GM12878 (cell line): ENCODE measurements at regions not wholly inside any gene's neighbourhood (a gene's known extent, or its start where the extent isn't known, plus 50 kb on each side); places are given as distances from the start of the nearest gene placed in this dataset.

Experiments
- ATAC-seq: fragments of 200-7000 bp; cut with Tn5 transposase; 3 replicates; pipeline ENCODE4 v1.9.1; 2020; ENCODE audit warnings: mild to moderate bottlenecking, moderate library complexity
- BruUV-seq: library from RNA; stranded (reverse); fragments of 400-500 nt; replicated peaks from 2 replicates; lab custom pipeline; 2021; lab: Mats Ljungman, UMichigan
- CTCF ChIA-PET: fragments of 300-600 bp; sonication (Branson Sonifier 250); formaldehyde crosslinking; extraction: SDS; loops from one replicate; lab custom pipeline; 2021; ENCODE audit warnings: inconsistent platforms; lab: Yijun Ruan, JAX
- POLR2A ChIA-PET: fragments of 350-600 bp; formaldehyde crosslinking; extraction: SDS; loops from one replicate; lab custom pipeline; 2021; ENCODE audit warnings: inconsistent platforms; lab: Charles Lee
- RAD21 ChIA-PET: fragments of 300-600 bp; sonication (Branson Sonifier 250); formaldehyde crosslinking; loops from one replicate; lab custom pipeline; 2023; ENCODE audit warnings: antibody characterized with exemption; ENCODE audit not compliant: unreplicated experiment; lab: Charles Lee
- SMC1A ChIA-PET: fragments of 300-600 bp; sonication (Branson Sonifier 250); formaldehyde crosslinking; loops from one replicate; lab custom pipeline; 2023; ENCODE audit not compliant: unreplicated experiment, uncharacterized antibody; lab: Charles Lee
- DNase-seq: peaks from one replicate; pipeline ENCODE4 v3.0.0-alpha.2; 2011; ENCODE audit warnings: low read depth, low spot score
- FAIRE-seq: peaks from 3 replicates; lab custom pipeline; 2011; peaks lifted over from hg19 to GRCh38; lab: Jason Lieb, UNC
- H2AFZ ChIP-seq: 2 replicates; pipeline ENCODE4 v1.6.0; 2011; ENCODE audit warnings: low read depth, low read length, control low read depth; ENCODE audit not compliant: control insufficient read depth
- H3K27ac ChIP-seq: 2 replicates; pipeline ENCODE4 v1.5.1; 2011; ENCODE audit warnings: control low read depth; ENCODE audit not compliant: control insufficient read depth, insufficient read depth
- H3K27me3 ChIP-seq, 2 experiments: replicated peaks in 1 of 2; 2 replicates each; pipeline versions ENCODE4 v1.6.0 to v1.6.1; 2011; ENCODE audit warnings: low read length in 1 of 2; ENCODE audit not compliant: control insufficient read depth in 2 of 2, insufficient read depth in 2 of 2
- H3K36me3 ChIP-seq, 2 experiments: 2 replicates each; pipeline ENCODE4 v1.5.1; 2011; ENCODE audit warnings: low read length in 1 of 2; ENCODE audit not compliant: control insufficient read depth in 2 of 2, insufficient read depth in 2 of 2
- H3K4me1 ChIP-seq: 2 replicates; pipeline ENCODE4 v1.6.1; 2011; ENCODE audit warnings: mild to moderate bottlenecking, low read length, moderate library complexity, mixed read lengths; ENCODE audit not compliant: control insufficient read depth, insufficient read depth
- H3K4me2 ChIP-seq: 2 replicates; pipeline ENCODE4 v1.6.0; 2011; ENCODE audit warnings: control low read depth; ENCODE audit not compliant: control insufficient read depth, insufficient read depth
- H3K4me3 ChIP-seq: fragments of 200-600 bp; sonication (generic); 2 replicates; pipeline ENCODE4 v1.5.1; 2016
- H3K79me2 ChIP-seq: 2 replicates; pipeline ENCODE4 v1.6.0; 2011; ENCODE audit warnings: low read length; ENCODE audit not compliant: control insufficient read depth, insufficient read depth
- H3K9ac ChIP-seq: 2 replicates; pipeline ENCODE4 v1.8.0; 2011; ENCODE audit warnings: low read length, control low read depth, mixed read lengths; ENCODE audit not compliant: control insufficient read depth, insufficient read depth
- H3K9me3 ChIP-seq: replicated peaks from 3 replicates; pipeline ENCODE4 v1.5.1; 2011; ENCODE audit warnings: mild to moderate bottlenecking, low read length; ENCODE audit not compliant: control insufficient read depth, insufficient read depth
- H4K20me1 ChIP-seq: 2 replicates; pipeline ENCODE4 v1.6.0; 2011; ENCODE audit not compliant: control insufficient read depth, insufficient read depth
- BACH1 ChIP-seq: fragments of 450-650 bp; IDR thresholded peaks from 2 replicates; pipeline ENCODE4 v1.6.1; 2017; ENCODE audit warnings: mild to moderate bottlenecking, borderline replicate concordance
- CBFB ChIP-seq: IDR thresholded peaks from 2 replicates; pipeline ENCODE4 v1.6.1; 2016; ENCODE audit warnings: antibody characterized with exemption, low read depth
- ESRRA ChIP-seq: IDR thresholded peaks from 2 replicates; pipeline ENCODE4 v1.6.1; 2012; ENCODE audit warnings: mild to moderate bottlenecking, low read length, improper control_type of control experiment
- ETV6 ChIP-seq, 2 experiments: fragments of 450-650 bp in 1 of 2; IDR thresholded peaks in 1 of 2; conservative IDR thresholded peaks in 1 of 2; 2 replicates each; pipeline ENCODE4 v1.6.1; 2014; ENCODE audit warnings: antibody characterized with exemption in 1 of 2, borderline replicate concordance in 1 of 2, low read depth in 1 of 2, mild to moderate bottlenecking in 1 of 2, moderate library complexity in 1 of 2
- FOS ChIP-seq: IDR thresholded peaks from 3 replicates; pipeline ENCODE4 v1.6.1; 2011; ENCODE audit warnings: borderline replicate concordance; ENCODE audit not compliant: insufficient read length; ENCODE audit errors: extremely low read depth
- GATAD2B ChIP-seq: fragments of 450-650 bp; conservative IDR thresholded peaks from 2 replicates; pipeline ENCODE4 v1.6.1; 2017; ENCODE audit warnings: low read depth, mild to moderate bottlenecking, moderate library complexity
- IRF4 ChIP-seq: IDR thresholded peaks from 2 replicates; pipeline ENCODE4 v1.6.1; 2011; ENCODE audit warnings: low read depth, low read length
- NR2C1 ChIP-seq: fragments of 450-650 bp; IDR thresholded peaks from 2 replicates; pipeline ENCODE4 v1.6.1; 2017; ENCODE audit warnings: antibody characterized with exemption, mild to moderate bottlenecking, moderate library complexity
- NR2F1 ChIP-seq: fragments of 450-650 bp; conservative IDR thresholded peaks from 2 replicates; pipeline ENCODE4 v1.6.1; 2017; ENCODE audit warnings: mild to moderate bottlenecking
- NRF1 ChIP-seq: conservative IDR thresholded peaks from 2 replicates; pipeline ENCODE4 v1.6.1; 2011; ENCODE audit warnings: mild to moderate bottlenecking, low read depth, low read length, improper control_type of control experiment
- RAD51 ChIP-seq: fragments of 450-650 bp; IDR thresholded peaks from 2 replicates; pipeline ENCODE4 v1.6.1; 2016; ENCODE audit warnings: moderate library complexity, mild to moderate bottlenecking, inconsistent platforms
- TARDBP ChIP-seq: IDR thresholded peaks from 2 replicates; pipeline ENCODE4 v1.6.1; 2016; ENCODE audit warnings: borderline replicate concordance
- TCF7 ChIP-seq: IDR thresholded peaks from 2 replicates; pipeline ENCODE4 v1.6.1; 2014; ENCODE audit warnings: antibody characterized with exemption, borderline replicate concordance
- ZNF217 ChIP-seq: fragments of 450-650 bp; IDR thresholded peaks from 2 replicates; pipeline ENCODE4 v1.6.1; 2017; ENCODE audit warnings: antibody characterized with exemption, mild to moderate bottlenecking
- ZNF274 ChIP-seq: IDR thresholded peaks from one replicate; pipeline ENCODE4 v1.8.0; 2011; ENCODE audit not compliant: insufficient read length, insufficient read depth
- WGBS: methylation state at CpG from one replicate; pipeline ENCODE4 v1.1.6; 2016; ENCODE audit warnings: low lambda C conversion rate; ENCODE audit not compliant: insufficient replicate concordance, insufficient coverage; ENCODE audit errors: missing lambda C conversion rate; 5-methylcytosine and 5-hydroxymethylcytosine counted together
- in situ Hi-C: fragments of 300-500 bp; cut with MboI; formaldehyde crosslinking; loops from 9 replicates; pipeline ENCODE4 v1.14.3; 2018; ENCODE audit warnings: mixed read lengths
- intact Hi-C: fragments of 100-400 bp; cut with micrococcal nuclease; formaldehyde crosslinking; loops from one replicate; pipeline ENCODE4 v1.14.2; 2022; ENCODE audit not compliant: unreplicated experiment
- TF ChIP-seq, protein P1 (sequence below): IDR thresholded peaks from 2 replicates; pipeline ENCODE4 v1.6.1; 2012; ENCODE audit warnings: low read depth, low read length, improper control_type of control experiment

DNA sequence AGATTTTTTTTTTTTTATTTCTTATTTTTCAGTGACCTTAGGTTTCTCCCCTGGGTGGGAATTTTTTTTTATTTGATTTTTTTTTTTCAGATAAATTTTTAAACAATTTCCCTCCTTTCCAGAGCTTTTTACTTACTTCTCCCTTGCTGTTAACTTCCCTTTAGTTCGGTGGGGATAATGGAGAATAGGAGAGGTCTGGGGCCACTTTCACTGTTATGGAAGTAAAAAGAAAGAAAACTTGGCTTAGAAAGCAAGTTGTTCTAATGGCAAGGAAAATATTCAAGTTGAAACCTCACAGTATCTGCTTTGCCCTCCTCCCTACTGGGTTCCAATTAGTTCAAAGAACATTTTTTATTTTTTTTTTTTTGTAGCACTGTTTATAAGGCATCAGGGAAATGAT is 537.1 kb upstream of the NXPH2 start:
- Histone ChIP-seq H2AFZ (no peak overlapping the region), H3K27ac (no peak overlapping the region), H3K9ac (no peak overlapping the region), H3K79me2 (no peaks in the 10 kb centered on the region), H3K4me3 (no peak overlapping the region), H3K36me3 (no peaks in the 10 kb centered on the region), H3K4me2 (no peak overlapping the region), H3K9me3 (no peaks in the 10 kb centered on the region), H3K27me3 (no peaks in the 10 kb centered on the region), H3K4me1 (no peaks in the 10 kb centered on the region), H4K20me1 (no peaks in the 10 kb centered on the region)
- ChIA-PET RAD21 (no interaction called here), CTCF (no interaction called here), POLR2A (no interaction called here), SMC1A (no interaction called here)
- no peak for ATAC-seq
- no peak for FAIRE-seq
- in situ Hi-C loops (no loop called here), intact Hi-C loops (no loop called here)
- BruUV-seq = no TSS peak
- DNase-seq = no peak
- TF ChIP-seq BACH1 = no peak
- TF ChIP-seq ETV6 (conservative IDR thresholded peaks at IDR 0.05 in 1 of 2, IDR thresholded peaks at IDR 0.05 in 1 of 2; ENCODE audit: borderline replicate concordance in 1 of 2, low read depth in 1 of 2) = no peak
- TF ChIP-seq NR2F1 = no peak
- TF ChIP-seq FOS = no peak
- no peak for TF ChIP-seq TCF7
- 0% methylated on average over 1 of the region's 1 CpG for whole genome bisulfite sequencing

DNA sequence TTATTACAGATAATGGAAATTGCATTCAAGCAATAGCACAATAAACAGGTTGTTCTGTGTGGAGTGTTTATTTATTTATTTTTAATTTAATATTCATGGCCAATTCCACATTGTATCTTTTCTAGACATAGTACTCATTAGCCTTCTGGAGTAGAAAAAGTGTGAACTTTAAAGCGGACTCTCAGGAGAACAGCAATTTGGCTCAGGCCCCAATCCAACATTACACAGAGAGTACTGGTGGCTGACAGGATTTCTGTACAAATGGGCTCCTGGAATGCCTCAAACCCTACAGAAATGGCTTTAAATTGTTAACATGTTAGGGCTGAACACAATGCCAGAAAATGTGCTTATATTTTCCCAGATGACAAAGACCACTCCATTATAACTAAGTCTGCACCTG is 533.9 kb upstream of the NXPH2 start:
- Histone ChIP-seq H3K9me3 (no peaks in the 10 kb centered on the region), H3K4me2 (no peak overlapping the region), H4K20me1 (no peaks in the 10 kb centered on the region), H3K4me3 (no peak overlapping the region), H3K9ac (no peak overlapping the region), H3K27ac (no peak overlapping the region), H3K27me3 (no peaks in the 10 kb centered on the region), H3K79me2 (no peaks in the 10 kb centered on the region), H3K36me3 (no peaks in the 10 kb centered on the region), H2AFZ (no peak overlapping the region), H3K4me1 (no peaks in the 10 kb centered on the region)
- no peak for FAIRE-seq
- intact Hi-C loops = no loop called here
- no peak for ATAC-seq
- 0% methylated on average over 1 of the region's 1 CpG for WGBS
- ChIA-PET SMC1A (no interaction called here), RAD21 (no interaction called here), CTCF (no interaction called here), POLR2A (no interaction called here)
- no TSS peak for BruUV-seq
- no peak for TF ChIP-seq ZNF274
- no peak for TF ChIP-seq CBFB
- TF ChIP-seq NR2C1 = no peak
- TF ChIP-seq RAD51 = no peak
- no peak for TF ChIP-seq ZNF217
- no peak for TF ChIP-seq NRF1
- TF ChIP-seq IRF4 = no peak
- TF ChIP-seq GATAD2B = no peak
- TF ChIP-seq TARDBP = no peak
- no peak for TF ChIP-seq ESRRA
- TF ChIP-seq, protein P1, sequence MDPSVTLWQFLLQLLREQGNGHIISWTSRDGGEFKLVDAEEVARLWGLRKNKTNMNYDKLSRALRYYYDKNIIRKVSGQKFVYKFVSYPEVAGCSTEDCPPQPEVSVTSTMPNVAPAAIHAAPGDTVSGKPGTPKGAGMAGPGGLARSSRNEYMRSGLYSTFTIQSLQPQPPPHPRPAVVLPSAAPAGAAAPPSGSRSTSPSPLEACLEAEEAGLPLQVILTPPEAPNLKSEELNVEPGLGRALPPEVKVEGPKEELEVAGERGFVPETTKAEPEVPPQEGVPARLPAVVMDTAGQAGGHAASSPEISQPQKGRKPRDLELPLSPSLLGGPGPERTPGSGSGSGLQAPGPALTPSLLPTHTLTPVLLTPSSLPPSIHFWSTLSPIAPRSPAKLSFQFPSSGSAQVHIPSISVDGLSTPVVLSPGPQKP = no peak
- no peak for DNase-seq
- in situ Hi-C loops = no loop called here
